Esophagus squamous epithelium (tissue), 5 donors: ENCODE measurements at regions not wholly inside any gene's neighbourhood (a gene's known extent, or its start where the extent isn't known, plus 50 kb on each side); places are given as distances from the start of the nearest gene placed in this dataset.
"Not testable (repeated sequence)": the region's sequence is repeated elsewhere in the genome, so short reads cannot be mapped to it uniquely, and the experiment has no call there.

ENCODE experiments used
- DNase-seq: peaks from one replicate; lab custom pipeline; 2025; lab: John Stamatoyannopoulos, UW
- H3K27ac ChIP-seq, 4 donors: fragments of 200-600 bp; sonication (generic); one replicate each; pipeline ENCODE4 v1.5.1; 2016 to 2019; ENCODE audit warnings: mild to moderate bottlenecking in 1 of 4
- H3K27me3 ChIP-seq, 4 donors: fragments of 200-600 bp; sonication (generic); 1 replicate in 3 of 4; 2 replicates in 1 of 4; pipeline versions ENCODE4 v1.5.1 to v1.6.0; 2017 to 2021; ENCODE audit warnings: antibody characterized with exemption in 1 of 4
- H3K36me3 ChIP-seq, 3 donors: fragments of 200-600 bp; sonication (generic); one replicate each; pipeline ENCODE4 v1.5.1; 2016 to 2019
- H3K4me1 ChIP-seq, 3 donors: fragments of 200-600 bp; sonication (generic); one replicate each; pipeline ENCODE4 v1.5.1; 2017 to 2019
- H3K4me3 ChIP-seq, 4 donors: fragments of 200-600 bp; sonication (generic); 1 replicate in 3 of 4; 2 replicates in 1 of 4; pipeline ENCODE4 v1.5.1; 2016 to 2019; ENCODE audit warnings: mild to moderate bottlenecking in 2 of 4, moderate library complexity in 1 of 4
- H3K9me3 ChIP-seq, 3 donors: fragments of 200-600 bp; sonication (generic); one replicate each; pipeline ENCODE4 v1.5.1; 2016 to 2019
- POLR2A ChIP-seq, 4 donors: fragments of 450-650 bp; IDR thresholded peaks; one replicate each; pipeline ENCODE4 v1.6.1; 2017; ENCODE audit warnings: antibody characterized with exemption in 4 of 4, mild to moderate bottlenecking in 4 of 4, moderate library complexity in 3 of 4
- WGBS, 2 donors: methylation state at CpG; one replicate each; pipeline ENCODE4 v1.1.5; 2018; 5-methylcytosine and 5-hydroxymethylcytosine counted together
- intact Hi-C: fragments of 100-400 bp; cut with DNase I; formaldehyde crosslinking; loops from one replicate; pipeline ENCODE4 v1.15.0; 2022
- TF ChIP-seq, protein P1 (sequence below), 6 experiments: fragments of 450-650 bp in 4 of 6; fragments of 200-600 bp in 2 of 6; sonication (generic) in 2 of 6; IDR thresholded peaks; one replicate each; pipeline ENCODE4 v1.5.1; 2016 to 2019; ENCODE audit warnings: antibody characterized with exemption in 6 of 6, mild to moderate bottlenecking in 4 of 6, moderate library complexity in 4 of 6
- donor health status: DM: yes; HTN: yes; CAD: no.

DNA sequence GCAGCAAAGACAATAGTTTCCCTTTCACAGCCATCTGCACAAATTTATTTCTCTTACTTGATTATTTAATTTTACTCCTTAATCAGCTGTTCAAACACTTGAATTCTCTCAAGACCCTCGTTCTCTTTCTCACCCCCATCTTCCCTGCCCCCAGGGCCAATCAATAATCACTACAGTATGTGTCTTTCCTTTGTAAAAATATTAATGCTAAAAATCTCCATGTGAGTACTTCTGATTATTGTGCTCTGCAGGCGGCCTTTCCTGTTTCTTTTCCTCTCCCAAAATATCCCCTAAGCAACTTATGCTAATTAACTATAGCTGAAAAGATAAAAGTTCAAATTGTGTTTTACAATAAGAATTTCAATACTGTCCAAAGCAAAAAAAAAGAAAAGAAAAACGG, 617.0 kb upstream of the CBLB start:
- WGBS, 2 donors, result 46 to 63% methylated on average over 3 of the region's 3 CpGs
- H3K4me3 ChIP-seq, result no peak overlapping the region

DNA sequence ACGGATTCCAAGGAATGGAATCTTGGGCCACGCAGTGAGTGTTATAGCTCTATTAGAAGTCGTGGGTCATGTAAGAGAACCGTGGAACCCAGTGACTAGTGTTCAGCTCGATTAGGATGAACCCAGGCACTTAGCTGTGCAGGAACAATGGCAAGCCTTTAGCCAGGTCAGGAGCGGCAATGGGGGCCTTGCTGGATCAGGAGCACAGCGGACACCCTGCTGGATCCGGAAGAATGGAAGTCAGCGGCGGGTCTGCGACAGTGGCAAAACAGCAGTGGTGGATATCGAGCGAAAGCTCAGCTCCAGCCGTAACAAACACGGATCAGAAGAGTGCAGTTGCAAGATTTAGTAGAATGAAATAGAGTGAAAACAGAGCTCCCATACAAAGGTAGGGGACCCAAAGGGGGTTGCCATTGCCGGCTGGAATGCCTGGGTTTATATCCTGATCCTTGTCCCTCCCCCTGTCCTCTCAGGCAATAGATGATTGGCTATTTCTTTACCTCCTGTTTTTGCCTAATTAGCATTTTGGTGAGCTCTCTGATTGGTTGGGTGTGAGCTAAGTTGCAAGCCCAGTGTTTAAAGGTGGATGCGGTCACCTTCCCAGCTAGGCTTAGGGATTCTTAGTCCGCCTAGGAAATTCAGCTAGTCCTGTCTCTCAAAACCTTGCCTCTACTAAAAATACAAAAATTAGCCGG, 618.3 kb upstream of the CBLB start:
- H3K36me3 ChIP-seq, H3K4me1 ChIP-seq, H3K27ac ChIP-seq, H3K9me3 ChIP-seq, H3K27me3 ChIP-seq, H3K4me3 ChIP-seq, DNase-seq, intact Hi-C loops: not testable (repeated sequence)
- WGBS, 2 donors, result 93 to 97% methylated on average over 11 to 18 of the region's 19 CpGs

More for the DNA sequence above, 617.0 kb upstream of the CBLB start:
- intact Hi-C loops, result no loop called here
- TF ChIP-seq POLR2A (IDR thresholded peaks at IDR 0.05), result no peak
- TF ChIP-seq, protein P1, sequence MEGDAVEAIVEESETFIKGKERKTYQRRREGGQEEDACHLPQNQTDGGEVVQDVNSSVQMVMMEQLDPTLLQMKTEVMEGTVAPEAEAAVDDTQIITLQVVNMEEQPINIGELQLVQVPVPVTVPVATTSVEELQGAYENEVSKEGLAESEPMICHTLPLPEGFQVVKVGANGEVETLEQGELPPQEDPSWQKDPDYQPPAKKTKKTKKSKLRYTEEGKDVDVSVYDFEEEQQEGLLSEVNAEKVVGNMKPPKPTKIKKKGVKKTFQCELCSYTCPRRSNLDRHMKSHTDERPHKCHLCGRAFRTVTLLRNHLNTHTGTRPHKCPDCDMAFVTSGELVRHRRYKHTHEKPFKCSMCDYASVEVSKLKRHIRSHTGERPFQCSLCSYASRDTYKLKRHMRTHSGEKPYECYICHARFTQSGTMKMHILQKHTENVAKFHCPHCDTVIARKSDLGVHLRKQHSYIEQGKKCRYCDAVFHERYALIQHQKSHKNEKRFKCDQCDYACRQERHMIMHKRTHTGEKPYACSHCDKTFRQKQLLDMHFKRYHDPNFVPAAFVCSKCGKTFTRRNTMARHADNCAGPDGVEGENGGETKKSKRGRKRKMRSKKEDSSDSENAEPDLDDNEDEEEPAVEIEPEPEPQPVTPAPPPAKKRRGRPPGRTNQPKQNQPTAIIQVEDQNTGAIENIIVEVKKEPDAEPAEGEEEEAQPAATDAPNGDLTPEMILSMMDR (IDR thresholded peaks at IDR 0.05), result no peak
- Histone ChIP-seq H3K27me3 (no peaks in the 10 kb centered on the region), H3K9me3 (no peaks in the 10 kb centered on the region), H3K27ac (no peak overlapping the region), H3K36me3 (no peaks in the 10 kb centered on the region), H3K4me1 (no peaks in the 10 kb centered on the region)
- DNase-seq, result no peak

DNA sequence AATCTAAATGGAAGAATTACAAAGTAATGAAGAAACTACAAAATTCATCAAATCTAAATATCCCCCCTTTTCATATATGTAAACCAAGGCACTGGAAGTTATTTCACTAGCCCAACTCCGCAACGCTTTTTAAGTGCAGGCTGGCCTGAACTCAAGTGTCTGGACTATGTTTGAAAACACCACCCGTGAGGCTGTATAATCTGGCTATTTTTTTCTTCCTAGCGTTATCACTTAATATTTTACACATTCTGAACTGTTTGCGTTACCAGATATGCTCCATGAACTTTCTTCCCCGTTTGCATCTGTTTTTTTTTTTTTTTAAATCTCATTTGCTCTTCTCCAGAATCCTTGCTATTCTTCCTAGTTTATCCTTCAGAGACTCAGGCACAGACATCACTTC, 619.5 kb upstream of the CBLB start:
- TF ChIP-seq, protein P1 (IDR thresholded peaks at IDR 0.05), result no peak
- no peak for TF ChIP-seq POLR2A (IDR thresholded peaks at IDR 0.05)
- intact Hi-C loops, result no loop called here
- H3K4me1 ChIP-seq, result no peaks in the 10 kb centered on the region
- no peak overlapping the region for H3K4me3 ChIP-seq
- no peaks in the 10 kb centered on the region for H3K9me3 ChIP-seq
- no peaks in the 10 kb centered on the region for H3K27me3 ChIP-seq
- no peak for DNase-seq
- 83 to 84% methylated on average over 6 of the region's 6 CpGs for WGBS, 2 donors
- H3K27ac ChIP-seq, result no peak overlapping the region
- H3K36me3 ChIP-seq, result no peaks in the 10 kb centered on the region

DNA sequence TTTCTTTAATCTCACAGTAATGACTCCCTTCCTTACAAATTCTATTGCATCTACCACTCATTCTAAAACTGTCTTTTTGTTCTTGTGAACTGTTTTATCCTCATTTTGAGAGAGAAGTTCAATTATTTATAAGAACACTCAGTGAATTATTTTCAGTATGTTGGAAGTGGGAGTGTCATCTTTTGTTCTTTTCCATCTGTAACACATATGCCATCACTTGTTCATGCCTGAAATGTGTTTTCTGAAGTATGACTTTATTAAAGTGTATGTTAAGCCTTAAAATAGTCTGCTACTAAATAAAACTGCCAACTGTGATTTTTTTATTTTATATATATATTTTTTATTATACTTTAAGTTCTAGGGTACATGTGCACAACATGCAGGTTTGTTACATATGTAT, 623.0 kb upstream of the CBLB start:
- Histone ChIP-seq H3K27ac (no peak overlapping the region), H3K27me3 (no peaks in the 10 kb centered on the region), H3K4me3 (no peak overlapping the region), H3K4me1 (no peaks in the 10 kb centered on the region), H3K9me3 (no peaks in the 10 kb centered on the region), H3K36me3 (no peaks in the 10 kb centered on the region)
- no peak for DNase-seq
- no peak for TF ChIP-seq POLR2A (IDR thresholded peaks at IDR 0.05)
- TF ChIP-seq, protein P1 (IDR thresholded peaks at IDR 0.05), result no peak
- intact Hi-C loops, result no loop called here

DNA sequence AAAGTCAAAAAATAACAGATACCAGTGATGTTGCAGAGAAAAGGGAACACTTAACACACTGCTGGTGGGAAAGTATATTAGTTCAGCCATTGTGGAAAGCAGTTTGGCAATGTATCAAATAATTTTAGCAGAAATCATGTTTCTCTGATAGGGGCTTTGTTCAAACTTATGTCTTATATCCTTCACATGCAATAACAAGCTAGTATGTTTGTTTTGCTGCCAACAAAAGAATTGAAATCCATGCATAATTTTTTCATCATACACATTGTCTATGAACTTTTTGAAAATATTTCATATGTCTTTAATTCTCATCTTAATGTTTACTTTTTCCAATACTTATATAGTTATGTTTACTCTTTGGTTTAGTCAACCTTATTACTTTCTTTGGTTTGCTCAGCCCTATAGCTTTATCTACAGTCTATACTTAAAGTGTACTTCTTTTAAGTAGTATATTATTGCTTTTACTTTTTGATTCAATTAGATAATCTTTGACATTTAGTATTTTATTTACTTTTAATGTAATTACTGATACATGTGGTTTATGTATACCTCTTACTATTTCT, 639.6 kb upstream of the CBLB start:
- no peaks in the 10 kb centered on the region for H3K36me3 ChIP-seq
- intact Hi-C loops, result no loop called here
- no peaks in the 10 kb centered on the region for H3K9me3 ChIP-seq
- DNase-seq, result no peak
- H3K27ac ChIP-seq, result no peak overlapping the region
- TF ChIP-seq, protein P1 (IDR thresholded peaks at IDR 0.05), result no peak
- no peak for TF ChIP-seq POLR2A (IDR thresholded peaks at IDR 0.05)
- no peaks in the 10 kb centered on the region for H3K27me3 ChIP-seq
- H3K4me3 ChIP-seq, result no peak overlapping the region
- no peaks in the 10 kb centered on the region for H3K4me1 ChIP-seq
